SH-SY5Y (cell line): ENCODE measurements at regions not wholly inside any gene's neighbourhood (a gene's known extent, or its start where the extent isn't known, plus 50 kb on each side); places are given as distances from the start of the nearest gene placed in this dataset.

Source experiments
- GATA2 ChIP-seq: IDR thresholded peaks from 2 replicates; pipeline ENCODE4 v1.6.1; 2011; ENCODE audit warnings: mild to moderate bottlenecking, low read depth, low read length
- GATA3 ChIP-seq: IDR thresholded peaks from 2 replicates; pipeline ENCODE4 v1.6.1; 2011; ENCODE audit warnings: low read depth, mild to moderate bottlenecking, low read length, moderate library complexity

GRCh38 chr2:15718944-15719323, 127.3 kb downstream of the DDX1 start:
- no peak for TF ChIP-seq GATA3
- no peak for TF ChIP-seq GATA2
